Neural progenitor cell (in vitro differentiated cells): ENCODE measurements at regions not wholly inside any gene's neighbourhood (a gene's known extent, or its start where the extent isn't known, plus 50 kb on each side); places are given as distances from the start of the nearest gene placed in this dataset.

ENCODE experiments used
- DNase-seq: peaks from one replicate; pipeline ENCODE4 v3.0.0-alpha.2; 2016; ENCODE audit warnings: low spot score
- H2AFZ ChIP-seq: fragments of 200-600 bp; sonication (generic); replicated peaks from 2 replicates; pipeline ENCODE4 v1.6.1; 2016; ENCODE audit warnings: antibody characterized with exemption
- H3F3A ChIP-seq: fragments of 200-600 bp; sonication (generic); 2 replicates; pipeline ENCODE4 v1.6.1; 2016; ENCODE audit warnings: antibody characterized with exemption, low read depth
- H3K27ac ChIP-seq: fragments of 200-600 bp; sonication (generic); 2 replicates; pipeline ENCODE4 v1.5.1; 2016; ENCODE audit warnings: mild to moderate bottlenecking
- H3K27me3 ChIP-seq: fragments of 200-600 bp; sonication (generic); 2 replicates; pipeline ENCODE4 v1.6.1; 2016; ENCODE audit warnings: mild to moderate bottlenecking, moderate library complexity
- H3K36me3 ChIP-seq: fragments of 200-600 bp; sonication (generic); 2 replicates; pipeline ENCODE4 v1.5.1; 2016
- H3K4me1 ChIP-seq: fragments of 200-600 bp; sonication (generic); 2 replicates; pipeline ENCODE4 v1.6.1; 2016; ENCODE audit warnings: mixed run types
- H3K4me2 ChIP-seq: fragments of 200-600 bp; sonication (generic); 2 replicates; pipeline ENCODE4 v1.6.1; 2016
- H3K4me3 ChIP-seq: fragments of 200-600 bp; sonication (generic); 2 replicates; pipeline ENCODE4 v1.5.1; 2016
- H3K79me2 ChIP-seq: fragments of 200-600 bp; sonication (generic); 2 replicates; pipeline ENCODE4 v1.6.1; 2016; ENCODE audit warnings: low read depth
- H3K9ac ChIP-seq: fragments of 200-600 bp; sonication (generic); 2 replicates; pipeline ENCODE4 v1.6.1; 2016
- H3K9me3 ChIP-seq: fragments of 200-600 bp; sonication (generic); 2 replicates; pipeline ENCODE4 v1.5.1; 2016; ENCODE audit warnings: low read depth
- H4K20me1 ChIP-seq: fragments of 200-600 bp; sonication (generic); 2 replicates; pipeline ENCODE4 v1.6.1; 2016; ENCODE audit warnings: low read depth
- H3K27ac Mint-ChIP-seq: 3 replicates; pipeline ENCODE4 v1.8.0; 2021; ENCODE audit warnings: mixed read lengths
- H3K27me3 Mint-ChIP-seq: 2 replicates; pipeline ENCODE4 v1.8.0; 2022; ENCODE audit warnings: low read depth, mild to moderate bottlenecking, inconsistent platforms, moderate library complexity, mixed read lengths; ENCODE audit not compliant: insufficient read depth
- H3K36me3 Mint-ChIP-seq: 3 replicates; pipeline ENCODE4 v1.8.0; 2021; ENCODE audit warnings: mixed read lengths
- H3K4me1 Mint-ChIP-seq: 3 replicates; pipeline ENCODE4 v1.8.0; 2021; ENCODE audit warnings: mixed read lengths
- H3K4me3 Mint-ChIP-seq: 3 replicates; pipeline ENCODE4 v1.8.0; 2021; ENCODE audit warnings: mild to moderate bottlenecking, moderate library complexity, mixed read lengths
- H3K9me3 Mint-ChIP-seq: 3 replicates; pipeline ENCODE4 v1.8.0; 2020; ENCODE audit warnings: mixed read lengths
- CTCF ChIP-seq: fragments of 200-600 bp; sonication (generic); IDR thresholded peaks from 2 replicates; pipeline ENCODE4 v1.5.1; 2017; ENCODE audit warnings: antibody characterized with exemption, mild to moderate bottlenecking
- EZH2 ChIP-seq: fragments of 200-600 bp; sonication (generic); IDR thresholded peaks from 2 replicates; pipeline ENCODE4 v1.6.1; 2017; ENCODE audit warnings: antibody characterized with exemption, mild to moderate bottlenecking, moderate library complexity
- EZH2phosphoT487 ChIP-seq: fragments of 200-600 bp; sonication (generic); IDR thresholded peaks from 2 replicates; pipeline ENCODE4 v1.6.1; 2017; ENCODE audit warnings: antibody characterized with exemption

DNA sequence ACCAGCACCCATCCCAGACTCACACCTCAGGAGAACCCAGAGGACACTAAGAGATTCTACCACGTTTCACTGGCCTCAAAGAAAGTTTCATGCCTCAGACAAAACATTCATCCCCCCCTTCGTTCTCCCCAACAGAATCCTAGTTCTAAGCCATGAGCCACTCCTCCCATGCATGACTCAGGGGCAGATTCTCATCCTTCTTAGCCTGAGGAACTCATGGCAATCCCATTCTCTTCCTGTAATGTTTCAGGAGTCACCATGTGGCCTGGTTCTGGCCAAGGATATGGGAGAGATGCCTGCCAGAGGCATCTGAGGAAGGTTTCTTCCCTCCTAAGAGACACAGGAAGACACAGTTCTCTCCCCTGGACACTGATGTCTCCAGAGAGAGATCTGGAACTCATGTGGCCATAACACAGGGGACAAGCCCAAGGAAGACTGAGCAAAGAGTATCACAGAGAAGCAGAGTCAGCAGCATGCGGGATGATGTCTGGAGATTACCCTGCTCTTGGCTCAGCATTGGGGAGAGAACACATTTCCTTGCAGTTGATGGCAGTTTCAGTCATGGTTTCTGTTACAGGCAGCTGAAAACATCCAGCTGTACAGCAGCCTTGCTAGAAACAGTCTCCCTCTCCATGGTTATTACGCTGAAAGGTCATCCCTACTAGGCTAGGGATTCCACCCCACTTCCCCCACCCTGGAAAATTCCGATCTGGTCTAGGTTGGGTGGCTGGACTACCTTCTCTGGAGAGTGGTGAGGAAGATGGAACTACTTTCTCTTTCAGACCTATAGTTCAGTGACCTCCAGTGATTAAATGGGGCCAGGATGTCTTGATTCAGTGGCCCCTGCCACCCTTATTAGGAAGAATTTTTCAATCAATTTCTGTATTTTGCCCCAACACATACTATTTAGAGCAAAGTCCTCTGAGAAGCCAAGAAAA is 115.4 kb downstream of the ZNF608 start:
- Mint-ChIP-seq H3K4me1 (peaks cover 59% of the 10 kb centered on the region), H3K27me3 (peaks cover 17% of the 10 kb centered on the region), H3K27ac (peak overlapping the region; percentile 70), H3K4me3 (no peak overlapping the region), H3K9me3 (no peaks in the 10 kb centered on the region), H3K36me3 (peaks cover 28% of the 10 kb centered on the region)
- H3K9me3 ChIP-seq = no peaks in the 10 kb centered on the region
- no peak overlapping the region for H2AFZ ChIP-seq
- TF ChIP-seq CTCF (no peak), EZH2phosphoT487 (no peak), EZH2 (no peak)
- H3K27me3 ChIP-seq = no peaks in the 10 kb centered on the region
- no peak overlapping the region for H3K27ac ChIP-seq
- no peak overlapping the region for H3K4me3 ChIP-seq
- peaks cover 2% of the 10 kb centered on the region for H4K20me1 ChIP-seq
- H3K4me1 ChIP-seq = peaks cover 13% of the 10 kb centered on the region
- peaks cover 32% of the 10 kb centered on the region for H3F3A ChIP-seq
- no peak for DNase-seq
- no peaks in the 10 kb centered on the region for H3K79me2 ChIP-seq
- H3K9ac ChIP-seq = no peak overlapping the region
- no peaks in the 10 kb centered on the region for H3K36me3 ChIP-seq
- H3K4me2 ChIP-seq = no peak overlapping the region

- H3K4me3 Mint-ChIP-seq = no peak overlapping the region
- peaks cover 59% of the 10 kb centered on the region for H3K4me1 Mint-ChIP-seq
- TF ChIP-seq EZH2 = no peak
- no peak for TF ChIP-seq CTCF
- TF ChIP-seq EZH2phosphoT487 = no peak
- H3F3A ChIP-seq = peaks cover 29% of the 10 kb centered on the region
- H3K9me3 ChIP-seq = no peaks in the 10 kb centered on the region
- peaks cover 17% of the 10 kb centered on the region for H3K27me3 Mint-ChIP-seq
- no peaks in the 10 kb centered on the region for H4K20me1 ChIP-seq
- no peak overlapping the region for H3K4me3 ChIP-seq
- H3K9me3 Mint-ChIP-seq = no peaks in the 10 kb centered on the region
- H3K36me3 ChIP-seq = no peaks in the 10 kb centered on the region
- no peak for DNase-seq
- no peak overlapping the region for H3K4me2 ChIP-seq
- peaks cover 13% of the 10 kb centered on the region for H3K4me1 ChIP-seq
- H3K79me2 ChIP-seq = no peaks in the 10 kb centered on the region
- H2AFZ ChIP-seq = no peak overlapping the region
- H3K27ac Mint-ChIP-seq = peak overlapping the region; percentile 96
- H3K9ac ChIP-seq = no peak overlapping the region
- H3K27me3 ChIP-seq = no peaks in the 10 kb centered on the region
- no peak overlapping the region for H3K27ac ChIP-seq
- H3K36me3 Mint-ChIP-seq = peaks cover 25% of the 10 kb centered on the region
Observed at GRCh38 chr5:124628721-124629596, 117.5 kb downstream of the ZNF608 start.

DNA sequence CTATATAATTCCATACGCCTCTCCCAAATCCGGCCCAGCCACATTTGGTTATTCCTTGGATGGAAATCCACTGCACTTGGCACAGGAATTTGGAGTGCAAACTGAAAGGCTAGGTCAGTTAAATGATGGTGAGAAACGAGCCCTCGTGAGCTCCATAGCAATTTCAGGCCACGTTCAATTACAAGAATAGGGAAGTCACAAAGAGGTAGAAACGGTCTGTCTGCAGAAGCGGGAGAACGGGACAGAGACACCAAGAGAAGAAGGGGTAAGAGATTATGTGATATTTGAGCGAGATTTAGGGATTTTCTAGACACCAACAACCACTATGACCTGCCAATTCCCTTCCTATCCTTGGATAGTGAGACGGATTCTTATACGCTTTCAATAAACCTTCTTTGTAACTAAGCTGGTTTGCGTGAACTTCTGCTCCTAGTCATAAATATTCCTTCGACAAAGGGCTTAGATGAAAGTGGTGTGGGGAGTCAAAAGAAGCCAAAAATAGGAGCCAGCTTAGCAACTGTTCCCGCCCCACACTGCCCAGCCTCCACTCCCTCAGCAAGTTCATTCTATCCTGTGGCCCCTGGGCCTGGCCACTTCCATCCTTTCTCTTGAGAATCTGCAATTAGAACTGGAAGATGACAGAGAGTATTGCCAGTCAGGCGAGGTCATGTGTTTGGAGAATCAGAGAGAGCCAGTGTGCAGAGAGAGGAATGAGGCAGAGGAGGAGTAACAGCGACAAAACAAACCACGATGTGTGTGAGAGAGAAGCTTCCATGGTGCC is 118.4 kb downstream of the ZNF608 start:
- Histone ChIP-seq H3K9me3 (no peaks in the 10 kb centered on the region), H3K27ac (no peak overlapping the region), H3K4me1 (peaks cover 13% of the 10 kb centered on the region), H2AFZ (no peak overlapping the region), H3F3A (peaks cover 20% of the 10 kb centered on the region), H3K36me3 (no peaks in the 10 kb centered on the region), H3K79me2 (no peaks in the 10 kb centered on the region), H3K4me2 (no peak overlapping the region), H3K9ac (no peak overlapping the region), H4K20me1 (no peaks in the 10 kb centered on the region), H3K4me3 (no peak overlapping the region), H3K27me3 (no peaks in the 10 kb centered on the region)
- TF ChIP-seq CTCF = no peak
- no peak for TF ChIP-seq EZH2
- no peak for TF ChIP-seq EZH2phosphoT487
- H3K27me3 Mint-ChIP-seq = peaks cover 17% of the 10 kb centered on the region
- no peak overlapping the region for H3K4me3 Mint-ChIP-seq
- H3K4me1 Mint-ChIP-seq = peaks cover 50% of the 10 kb centered on the region
- H3K9me3 Mint-ChIP-seq = no peaks in the 10 kb centered on the region
- H3K36me3 Mint-ChIP-seq = peaks cover 23% of the 10 kb centered on the region
- DNase-seq = no peak
- peak overlapping the region; percentile 96 for H3K27ac Mint-ChIP-seq
